HT-29 (cell line): ENCODE measurements at regions not wholly inside any gene's neighbourhood (a gene's known extent, or its start where the extent isn't known, plus 50 kb on each side); places are given as distances from the start of the nearest gene placed in this dataset.

Source experiments
- DNase-seq: peaks from one replicate; pipeline ENCODE4 v3.0.0-alpha.2; 2015; ENCODE audit warnings: low spot score

GRCh38 chr2:41840702-41841551 is 206.9 kb upstream of the PKDCC start:
- peak; percentile 97 for DNase-seq

- no peak for DNase-seq
These were observed 200.9 kb upstream of the PKDCC start for GRCh38 chr2:41846962-41847361.

GRCh38 chr2:41847744-41848441 is 199.9 kb upstream of the PKDCC start:
- DNase-seq = no peak

GRCh38 chr2:41851554-41851953 is 196.3 kb upstream of the PKDCC start:
- DNase-seq = no peak

GRCh38 chr2:41853427-41854191 is 194.2 kb upstream of the PKDCC start:
- DNase-seq = peak; percentile 81

- DNase-seq = no peak
These were observed 193.6 kb upstream of the PKDCC start for GRCh38 chr2:41854227-41854626.

- no peak for DNase-seq
These were observed 190.9 kb upstream of the PKDCC start for GRCh38 chr2:41856946-41857345.

GRCh38 chr2:41859615-41860514 is 188.0 kb upstream of the PKDCC start:
- DNase-seq = peak; percentile 75

- no peak for DNase-seq
These were observed 184.8 kb upstream of the PKDCC start for GRCh38 chr2:41863062-41863461.

- no peak for DNase-seq
These were observed 182.6 kb upstream of the PKDCC start for GRCh38 chr2:41865263-41865662.

GRCh38 chr2:41867553-41867952 is 180.3 kb upstream of the PKDCC start:
- DNase-seq = no peak

- DNase-seq = peak; percentile 86
These were observed 178.1 kb upstream of the PKDCC start for GRCh38 chr2:41869542-41870264.

GRCh38 chr2:41870265-41870585 is 177.6 kb upstream of the PKDCC start:
- DNase-seq = no peak

GRCh38 chr2:41871080-41871479 is 176.7 kb upstream of the PKDCC start:
- DNase-seq = no peak

GRCh38 chr2:41872646-41873045 is 175.2 kb upstream of the PKDCC start:
- DNase-seq = no peak

GRCh38 chr2:41873102-41874031 is 174.5 kb upstream of the PKDCC start:
- no peak for DNase-seq

- DNase-seq = no peak
These were observed 170.6 kb upstream of the PKDCC start for GRCh38 chr2:41877114-41877678.

- no peak for DNase-seq
These were observed 169.8 kb upstream of the PKDCC start for GRCh38 chr2:41878056-41878455.

GRCh38 chr2:41878716-41879234 is 169.0 kb upstream of the PKDCC start:
- no peak for DNase-seq
